ENCODE measurements at regions not wholly inside any gene's neighbourhood (a gene's known extent, or its start where the extent isn't known, plus 50 kb on each side); places are given as distances from the start of the nearest gene placed in this dataset.
"Not testable (repeated sequence)": the region's sequence is repeated elsewhere in the genome, so short reads cannot be mapped to it uniquely, and the experiment has no call there.

DNA sequence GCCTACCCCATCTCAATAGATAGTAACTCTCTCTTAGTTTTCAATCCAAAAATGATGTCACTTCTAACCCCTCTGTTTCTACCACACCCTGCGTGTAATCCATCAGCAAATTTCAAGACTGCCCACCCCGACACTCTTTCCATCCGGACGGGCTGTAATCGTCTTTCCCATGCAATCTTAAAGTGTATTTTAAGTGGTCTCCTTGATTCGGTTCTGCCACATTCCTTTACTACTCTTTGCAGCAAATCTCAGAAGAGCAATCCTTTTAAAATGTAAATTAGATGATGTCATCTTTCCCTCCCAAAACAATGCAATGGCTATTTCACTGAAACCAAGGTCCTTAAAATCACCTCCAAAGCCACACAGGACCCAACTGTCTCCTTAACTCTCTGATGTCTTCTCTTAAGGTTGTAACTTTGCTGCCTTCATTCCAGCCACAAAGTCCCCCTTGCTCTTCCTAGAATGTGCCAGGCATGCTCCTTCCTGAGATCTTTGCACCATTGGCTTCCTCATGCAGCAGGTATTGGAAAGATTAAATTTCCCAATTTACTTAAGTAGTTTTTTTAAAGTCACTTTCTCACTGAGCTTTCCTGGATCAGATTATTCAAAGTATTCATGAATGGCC, 932.5 kb upstream of the WWC1 start:
- Mint-ChIP-seq H3K36me3 (no peaks in the 10 kb centered on the region), H3K4me1 (no peaks in the 10 kb centered on the region), H3K4me3 (no peak overlapping the region), H3K27me3 (no peaks in the 10 kb centered on the region), H3K9me3 (peaks cover 0 to 19% (median 6%) of the 10 kb centered on the region in 9 donors), H3K27ac (no peak overlapping the region)
- DNase-seq = no peak
- POLR2A ChIA-PET = no interaction called here
- ATAC-seq = no peak

DNA sequence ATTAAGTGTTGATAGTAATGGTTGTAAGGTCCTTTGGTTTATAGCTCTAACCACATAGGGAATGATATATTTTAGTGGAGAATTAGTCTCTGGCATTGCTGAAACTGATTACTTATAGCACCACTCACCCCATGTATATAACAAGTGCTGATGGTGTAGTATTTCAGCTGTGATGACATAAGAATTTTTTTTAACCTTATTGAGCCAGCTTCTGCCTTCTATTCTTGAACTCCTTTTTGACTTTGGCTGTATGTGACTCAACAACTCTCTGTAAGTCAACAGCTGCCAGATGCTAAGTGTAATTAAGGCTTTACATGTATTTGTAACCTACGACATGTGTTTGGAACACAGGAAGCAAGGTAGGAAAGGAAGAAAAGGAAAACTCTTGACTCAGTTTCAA, 929.6 kb upstream of the WWC1 start:
- ATAC-seq = no peak
- Mint-ChIP-seq H3K27me3 (no peaks in the 10 kb centered on the region), H3K4me1 (no peaks in the 10 kb centered on the region), H3K27ac (no peak overlapping the region), H3K9me3 (peaks cover 2 to 34% (median 4%) of the 10 kb centered on the region in 9 donors), H3K4me3 (no peak overlapping the region), H3K36me3 (no peaks in the 10 kb centered on the region)
- DNase-seq = no peak
- POLR2A ChIA-PET = no interaction called here

DNA sequence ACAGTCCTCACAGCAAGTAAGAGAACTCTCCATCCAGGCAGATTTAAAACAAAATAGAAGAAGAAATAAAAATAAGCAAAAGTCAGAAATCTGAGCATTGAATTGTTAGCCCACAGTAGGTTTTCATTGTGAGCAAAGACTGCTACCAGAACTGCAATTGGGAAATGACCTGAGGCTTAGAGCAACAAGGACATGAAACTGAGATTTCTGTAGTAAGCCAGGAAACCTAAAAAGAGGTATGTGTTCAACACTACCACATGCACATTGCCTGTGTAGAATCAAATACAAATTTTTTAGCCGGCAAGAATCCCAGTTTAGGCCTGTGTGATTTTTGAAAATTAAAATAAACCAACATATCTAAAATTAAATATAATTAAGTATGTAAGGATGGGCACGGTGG, 928.4 kb upstream of the WWC1 start:
- Mint-ChIP-seq H3K27me3 (no peaks in the 10 kb centered on the region), H3K36me3 (no peaks in the 10 kb centered on the region), H3K4me3 (no peak overlapping the region), H3K4me1 (no peaks in the 10 kb centered on the region), H3K9me3 (peaks cover 2 to 34% (median 4%) of the 10 kb centered on the region in 9 donors), H3K27ac (no peak overlapping the region)
- DNase-seq = no peak
- POLR2A ChIA-PET = no interaction called here
- no peak for ATAC-seq

DNA sequence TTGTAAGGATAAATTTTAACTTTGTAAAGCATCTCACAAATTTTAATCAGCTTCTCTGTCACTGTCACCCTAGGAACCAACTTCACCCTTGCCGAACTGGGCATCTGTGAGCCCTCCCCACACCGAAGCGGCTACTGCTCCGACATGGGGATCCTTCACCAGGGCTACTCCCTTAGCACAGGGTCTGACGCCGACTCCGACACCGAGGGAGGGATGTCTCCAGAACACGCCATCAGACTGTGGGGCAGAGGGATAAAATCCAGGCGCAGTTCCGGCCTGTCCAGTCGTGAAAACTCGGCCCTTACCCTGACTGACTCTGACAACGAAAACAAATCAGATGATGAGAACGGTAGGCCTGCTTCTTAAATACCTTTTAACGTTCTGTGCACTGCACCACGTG, 916.3 kb upstream of the WWC1 start:
- Mint-ChIP-seq H3K27ac (no peak overlapping the region), H3K4me1 (no peaks in the 10 kb centered on the region), H3K27me3 (no peaks in the 10 kb centered on the region), H3K36me3 (no peaks in the 10 kb centered on the region), H3K4me3 (no peak overlapping the region), H3K9me3 (peaks cover 0 to 13% (median 2%) of the 10 kb centered on the region in 9 donors)
- POLR2A ChIA-PET = no interaction called here
- ATAC-seq (no peak), DNase-seq (no peak)

DNA sequence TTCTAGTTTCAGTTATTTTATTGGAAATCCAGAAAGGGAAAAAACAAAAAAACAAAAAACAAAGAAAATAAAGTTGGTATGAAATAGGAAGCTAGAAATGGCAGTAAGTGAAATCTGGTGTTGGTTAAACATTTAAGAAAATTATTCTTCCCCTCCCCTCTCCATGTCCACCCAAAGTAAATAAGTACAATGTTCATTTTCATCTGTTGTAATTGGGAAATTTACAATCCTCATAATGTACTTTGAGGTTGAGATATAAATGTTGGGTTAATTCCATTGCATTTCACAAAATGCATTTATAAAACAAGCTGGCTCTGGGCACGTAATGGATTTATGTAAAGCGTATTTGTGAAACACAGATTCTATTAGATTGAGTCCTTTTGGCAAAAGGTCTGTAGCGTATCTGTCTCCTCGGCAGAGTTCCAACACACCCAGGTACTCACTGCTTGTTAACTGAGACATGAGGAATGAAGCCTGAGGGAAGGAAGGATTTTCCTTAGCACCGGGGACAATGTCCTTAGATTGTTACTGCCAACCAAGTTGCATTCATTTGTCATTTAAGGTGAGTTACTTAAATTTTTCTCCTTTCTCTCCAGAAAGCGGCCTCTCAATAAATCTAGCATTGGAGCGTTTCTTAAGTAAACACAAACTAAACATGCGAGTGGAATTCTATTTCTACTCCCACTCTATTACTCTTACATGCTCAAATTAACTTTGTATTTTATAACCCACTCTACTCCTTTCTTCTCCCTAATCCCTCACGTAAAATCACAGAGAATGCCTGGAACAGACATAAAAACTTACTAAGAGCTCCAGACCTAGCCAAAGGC, 912.3 kb upstream of the WWC1 start:
- H3K4me3 Mint-ChIP-seq = no peak overlapping the region
- DNase-seq (no peak), ATAC-seq (no peak)
- POLR2A ChIA-PET = no interaction called here
- H3K4me1 Mint-ChIP-seq = no peaks in the 10 kb centered on the region
- no peaks in the 10 kb centered on the region for H3K27me3 Mint-ChIP-seq
- H3K9me3 Mint-ChIP-seq = peaks cover 0 to 11% (median 3%) of the 10 kb centered on the region in 9 donors
- H3K36me3 Mint-ChIP-seq = no peaks in the 10 kb centered on the region
- H3K27ac Mint-ChIP-seq = no peak overlapping the region

DNA sequence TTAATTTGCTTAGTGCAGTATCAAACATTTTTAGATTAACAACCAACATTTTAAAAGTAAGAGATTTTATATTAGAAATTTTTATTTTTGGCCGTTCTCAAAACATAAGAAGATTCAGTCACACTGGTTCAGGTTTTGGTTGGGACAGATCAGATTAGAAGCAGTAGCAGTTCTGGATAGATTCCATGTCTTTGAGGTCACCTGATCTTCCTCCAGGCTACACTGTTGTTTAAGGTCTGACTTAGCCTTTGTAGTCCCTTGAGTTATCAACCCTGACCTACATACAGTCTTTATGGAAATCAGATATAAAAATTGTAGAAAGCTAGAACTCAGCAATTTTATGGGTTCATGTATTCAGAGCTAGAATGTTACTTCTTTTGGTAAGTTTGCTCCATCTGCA, 910.0 kb upstream of the WWC1 start:
- Mint-ChIP-seq H3K36me3 (no peaks in the 10 kb centered on the region), H3K9me3 (peaks cover 0 to 11% (median 8%) of the 10 kb centered on the region in 9 donors), H3K4me1 (no peaks in the 10 kb centered on the region), H3K27me3 (no peaks in the 10 kb centered on the region), H3K4me3 (no peak overlapping the region), H3K27ac (no peak overlapping the region)
- no peak for DNase-seq
- POLR2A ChIA-PET = no interaction called here
- no peak for ATAC-seq

DNA sequence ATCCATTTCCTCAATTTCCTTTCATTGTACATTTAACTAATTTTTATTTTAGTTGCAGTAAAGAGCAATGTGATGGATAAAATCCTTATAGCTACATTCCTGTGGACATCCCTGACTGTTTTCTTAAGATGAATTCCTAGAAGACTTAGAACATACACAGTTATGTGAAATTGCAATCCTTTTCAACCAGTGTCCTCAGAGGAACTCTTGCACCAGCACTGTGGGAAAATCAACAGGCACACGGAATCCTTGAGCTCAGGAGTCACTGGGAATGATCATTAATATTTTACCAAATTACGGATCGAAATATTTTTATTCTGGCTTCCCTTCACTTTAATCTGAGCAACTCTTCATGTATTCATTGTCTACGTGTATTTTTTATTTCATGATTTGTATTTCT, 901.9 kb upstream of the WWC1 start:
- H3K4me3 Mint-ChIP-seq = no peak overlapping the region
- ATAC-seq (no peak), DNase-seq (no peak)
- POLR2A ChIA-PET = no interaction called here
- no peak overlapping the region for H3K27ac Mint-ChIP-seq
- peaks cover 0 to 23% (median 10%) of the 10 kb centered on the region in 9 donors for H3K9me3 Mint-ChIP-seq
- no peaks in the 10 kb centered on the region for H3K27me3 Mint-ChIP-seq
- no peaks in the 10 kb centered on the region for H3K4me1 Mint-ChIP-seq
- H3K36me3 Mint-ChIP-seq = peaks cover 0 to 4% (median 0%) of the 10 kb centered on the region in 3 donors

DNA sequence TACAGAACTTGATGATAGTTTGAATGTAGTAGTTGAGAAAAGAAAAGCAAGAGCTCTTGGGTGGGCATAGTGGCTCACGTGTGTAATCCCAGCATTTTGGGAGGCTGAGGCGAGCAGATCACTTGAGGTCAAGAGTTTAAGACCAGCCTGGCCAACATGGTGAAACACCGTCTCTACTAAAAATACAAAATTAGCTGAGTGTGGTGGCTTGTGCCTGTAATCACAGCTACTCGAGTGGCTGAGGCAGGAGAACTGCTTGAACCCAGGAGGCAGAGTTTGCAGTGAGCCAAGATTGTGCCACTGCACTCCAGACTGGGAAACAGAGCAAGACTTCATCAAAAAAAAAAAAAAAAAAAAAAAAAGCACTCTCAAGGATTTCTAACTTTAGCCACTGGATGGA, 900.2 kb upstream of the WWC1 start:
- H3K4me3 Mint-ChIP-seq, H3K27ac Mint-ChIP-seq, H3K4me1 Mint-ChIP-seq, H3K36me3 Mint-ChIP-seq, ATAC-seq, DNase-seq, POLR2A ChIA-PET, H3K27me3 Mint-ChIP-seq: not testable (repeated sequence)
- H3K9me3 Mint-ChIP-seq = peaks cover 2 to 31% (median 9%) of the 10 kb centered on the region in 9 donors

DNA sequence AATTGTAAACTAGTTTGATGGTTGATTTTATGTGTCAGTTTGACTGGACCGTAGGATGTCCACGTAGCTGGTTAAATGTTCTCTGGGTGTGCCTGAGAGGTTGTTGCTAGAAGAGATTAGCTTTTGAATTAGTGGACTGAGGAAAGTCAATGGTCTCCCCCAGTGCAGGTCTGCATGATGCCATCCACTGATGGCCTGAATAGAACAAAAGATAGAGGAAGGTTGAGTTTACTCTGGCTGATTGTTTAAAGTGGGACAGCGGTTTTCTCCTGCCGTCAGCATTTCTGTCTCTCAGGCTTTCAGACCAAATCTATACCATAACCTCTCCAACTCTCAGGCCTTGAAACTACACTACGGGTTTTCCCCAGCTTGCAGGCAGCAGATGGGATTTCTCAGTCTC, 899.2 kb upstream of the WWC1 start:
- no peak for ATAC-seq
- Mint-ChIP-seq H3K27ac (no peak overlapping the region), H3K4me3 (no peak overlapping the region), H3K36me3 (peaks cover 0 to 4% (median 0%) of the 10 kb centered on the region in 3 donors), H3K9me3 (peaks cover 0 to 31% (median 8%) of the 10 kb centered on the region in 9 donors), H3K4me1 (no peaks in the 10 kb centered on the region), H3K27me3 (no peaks in the 10 kb centered on the region)
- POLR2A ChIA-PET = no interaction called here
- DNase-seq = no peak

DNA sequence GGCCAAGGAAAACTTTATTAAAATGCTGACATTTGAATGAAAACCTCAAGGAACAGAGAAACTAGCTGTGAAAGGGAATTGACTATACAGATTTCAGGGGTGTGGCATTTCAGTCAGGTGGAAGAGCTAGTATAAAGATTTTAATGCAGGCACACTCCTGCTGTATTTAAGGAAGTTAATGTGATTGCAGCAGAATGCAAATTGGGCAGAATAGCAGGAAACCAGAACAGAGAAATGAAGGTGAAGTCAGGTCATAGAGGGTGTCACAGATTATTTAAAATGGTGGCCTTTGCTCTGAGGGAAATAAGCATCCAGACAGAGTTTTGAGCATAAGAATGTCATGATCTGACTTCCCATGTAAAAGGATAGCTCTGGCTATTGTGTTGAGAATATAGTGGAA, 898.1 kb upstream of the WWC1 start:
- POLR2A ChIA-PET = no interaction called here
- no peaks in the 10 kb centered on the region for H3K27me3 Mint-ChIP-seq
- peaks cover 0 to 4% (median 0%) of the 10 kb centered on the region in 3 donors for H3K36me3 Mint-ChIP-seq
- no peak for DNase-seq
- no peak overlapping the region for H3K4me3 Mint-ChIP-seq
- no peaks in the 10 kb centered on the region for H3K4me1 Mint-ChIP-seq
- peaks cover 0 to 24% (median 6%) of the 10 kb centered on the region in 9 donors for H3K9me3 Mint-ChIP-seq
- no peak overlapping the region for H3K27ac Mint-ChIP-seq
- ATAC-seq = no peak

DNA sequence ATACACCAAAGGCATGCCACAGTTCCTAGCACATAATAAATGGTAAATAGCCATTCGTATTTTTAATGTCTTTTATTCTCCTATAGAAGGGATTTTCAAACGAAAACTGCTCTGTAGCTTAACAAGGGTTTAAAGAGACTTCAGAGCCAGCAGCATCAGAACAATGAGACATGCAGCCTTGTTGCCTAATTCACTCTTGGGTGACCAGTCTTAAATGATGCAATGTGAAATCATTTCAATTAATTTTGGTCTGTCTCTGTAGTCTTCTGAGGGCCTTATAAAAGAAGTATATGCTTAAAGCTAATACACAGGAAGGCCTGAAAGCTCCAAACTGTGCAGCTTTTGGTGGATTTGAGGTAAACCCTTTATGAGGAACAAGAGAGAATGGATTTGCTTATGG, 888.8 kb upstream of the WWC1 start:
- Mint-ChIP-seq H3K27me3 (no peaks in the 10 kb centered on the region), H3K27ac (no peak overlapping the region), H3K4me1 (no peaks in the 10 kb centered on the region), H3K4me3 (no peak overlapping the region), H3K36me3 (no peaks in the 10 kb centered on the region), H3K9me3 (peaks cover 0 to 16% (median 8%) of the 10 kb centered on the region in 9 donors)
- no peak for DNase-seq
- no peak for ATAC-seq
- POLR2A ChIA-PET = no interaction called here

DNA sequence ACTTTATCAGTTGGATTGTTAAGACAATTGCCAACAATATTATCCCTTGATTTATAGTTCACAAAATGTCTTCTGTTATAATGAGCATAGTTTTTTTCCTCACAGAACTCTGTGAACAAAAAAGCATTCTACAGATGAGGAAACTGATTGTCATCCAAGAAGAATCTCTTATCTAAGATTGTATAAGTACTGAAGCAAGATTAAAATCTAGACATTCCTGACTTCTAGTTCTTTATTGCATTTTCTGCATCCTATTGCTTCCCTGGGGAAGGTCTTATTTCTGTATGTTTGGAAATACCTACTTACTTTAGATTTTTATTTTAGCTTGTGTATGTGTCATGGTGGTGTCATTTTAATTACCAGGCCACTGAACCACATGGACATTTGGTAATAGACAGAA, 884.9 kb upstream of the WWC1 start:
- Mint-ChIP-seq H3K36me3 (no peaks in the 10 kb centered on the region), H3K9me3 (peaks cover 0 to 10% (median 0%) of the 10 kb centered on the region in 9 donors), H3K4me1 (no peaks in the 10 kb centered on the region), H3K27ac (no peak overlapping the region), H3K4me3 (no peak overlapping the region), H3K27me3 (no peaks in the 10 kb centered on the region)
- POLR2A ChIA-PET = no interaction called here
- no peak for ATAC-seq
- no peak for DNase-seq

DNA sequence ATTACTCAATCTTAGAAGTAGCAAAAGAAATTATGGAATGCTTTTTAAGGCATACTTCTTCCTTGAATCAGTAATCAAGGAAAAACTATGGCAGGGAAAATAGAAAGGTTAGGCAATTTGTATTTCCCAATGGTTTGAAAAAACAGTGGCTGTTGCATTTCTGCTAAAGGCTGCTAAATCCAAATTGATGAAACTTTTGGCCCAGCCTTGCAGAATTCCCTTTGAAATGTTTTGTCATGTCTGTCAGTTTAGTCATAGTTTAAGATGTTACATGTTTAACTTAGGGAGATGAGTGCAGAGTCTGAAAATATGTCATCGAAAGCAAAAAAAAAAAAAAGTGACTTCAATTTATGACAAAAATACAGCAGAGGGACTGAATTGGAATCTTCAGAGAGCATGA, 878.9 kb upstream of the WWC1 start:
- Mint-ChIP-seq H3K4me1 (no peaks in the 10 kb centered on the region), H3K36me3 (no peaks in the 10 kb centered on the region), H3K4me3 (no peak overlapping the region), H3K27ac (no peak overlapping the region), H3K27me3 (no peaks in the 10 kb centered on the region), H3K9me3 (peaks cover 0 to 13% (median 0%) of the 10 kb centered on the region in 9 donors)
- POLR2A ChIA-PET = no interaction called here
- no peak for DNase-seq
- no peak for ATAC-seq

DNA sequence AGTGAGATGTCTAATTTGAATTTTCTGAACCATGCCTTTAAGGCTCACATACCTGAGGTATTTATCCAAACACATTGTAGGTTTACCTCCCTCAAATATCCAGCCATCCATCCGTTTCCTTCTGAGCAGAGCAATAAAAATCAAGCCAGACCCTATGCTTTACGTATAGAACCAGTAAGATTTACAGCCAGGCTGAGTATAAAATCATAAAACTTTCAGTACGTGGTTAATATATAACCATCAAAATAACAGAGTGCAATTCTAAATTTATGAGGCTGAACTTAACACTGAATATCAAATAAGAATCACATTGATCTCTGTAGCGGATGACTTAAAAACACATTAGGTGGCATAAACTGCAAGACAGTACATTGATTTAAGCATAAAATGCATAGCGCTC, 877.9 kb upstream of the WWC1 start:
- Mint-ChIP-seq H3K4me3 (no peak overlapping the region), H3K4me1 (no peaks in the 10 kb centered on the region), H3K27ac (no peak overlapping the region), H3K9me3 (peaks cover 0 to 12% (median 0%) of the 10 kb centered on the region in 9 donors), H3K36me3 (no peaks in the 10 kb centered on the region), H3K27me3 (no peaks in the 10 kb centered on the region)
- POLR2A ChIA-PET = no interaction called here
- no peak for DNase-seq
- ATAC-seq = no peak
